HG02571 (cell line): ENCODE measurements at regions not wholly inside any gene's neighbourhood (a gene's known extent, or its start where the extent isn't known, plus 50 kb on each side); places are given as distances from the start of the nearest gene placed in this dataset.

Experiments
- ATAC-seq: cut with Tn5 transposase; IDR thresholded peaks from one replicate; pipeline ENCODE4 v1.9.1; 2021; ENCODE audit warnings: mild to moderate bottlenecking, moderate library complexity; ENCODE audit not compliant: unreplicated experiment

GRCh38 chr11:95556342-95557163 lies 233.0 kb downstream of the FAM76B start:
- peak; percentile 81 for ATAC-seq

- no peak for ATAC-seq
These were observed 233.6 kb downstream of the FAM76B start for GRCh38 chr11:95556011-95556341.

- ATAC-seq, result no peak
These were observed 234.7 kb downstream of the FAM76B start for GRCh38 chr11:95554911-95555310.

- no peak for ATAC-seq
These were observed 240.3 kb downstream of the FAM76B start for GRCh38 chr11:95549301-95549700.

GRCh38 chr11:95548416-95548815 lies 241.2 kb downstream of the FAM76B start:
- no peak for ATAC-seq

- no peak for ATAC-seq
These were observed 241.6 kb downstream of the FAM76B start for GRCh38 chr11:95547976-95548375.

- ATAC-seq, result no peak
These were observed 242.4 kb downstream of the FAM76B start for GRCh38 chr11:95547186-95547585.

GRCh38 chr11:95545116-95545875 lies 244.3 kb downstream of the FAM76B start:
- no peak for ATAC-seq

GRCh38 chr11:95544095-95544856 lies 245.3 kb downstream of the FAM76B start:
- no peak for ATAC-seq

- no peak for ATAC-seq
These were observed 246.6 kb downstream of the FAM76B start for GRCh38 chr11:95542868-95543551.

- ATAC-seq, result no peak
These were observed 247.9 kb downstream of the FAM76B start for GRCh38 chr11:95541715-95542114.

- no peak for ATAC-seq
These were observed 253.4 kb downstream of the FAM76B start for GRCh38 chr11:95536047-95536690.

GRCh38 chr11:95534809-95535208 lies 254.8 kb downstream of the FAM76B start:
- ATAC-seq, result no peak

- no peak for ATAC-seq
These were observed 255.4 kb downstream of the FAM76B start for GRCh38 chr11:95534226-95534625.

- ATAC-seq, result no peak
These were observed 258.5 kb downstream of the FAM76B start for GRCh38 chr11:95531116-95531515.

GRCh38 chr11:95524314-95525036 lies 265.1 kb downstream of the FAM76B start:
- no peak for ATAC-seq

GRCh38 chr11:95522874-95523273 lies 266.7 kb downstream of the FAM76B start:
- no peak for ATAC-seq

GRCh38 chr11:95521862-95522261 lies 267.7 kb downstream of the FAM76B start:
- ATAC-seq, result no peak

- ATAC-seq, result no peak
These were observed 268.4 kb downstream of the FAM76B start for GRCh38 chr11:95521133-95521542.
